Astrocyte (in vitro differentiated cells and primary cell): ENCODE measurements at regions not wholly inside any gene's neighbourhood (a gene's known extent, or its start where the extent isn't known, plus 50 kb on each side); places are given as distances from the start of the nearest gene placed in this dataset.

Experiments
- EZH2 ChIP-seq: IDR thresholded peaks from 2 replicates; pipeline ENCODE4 v1.6.1; 2012; ENCODE audit warnings: mild to moderate bottlenecking, low read length, inconsistent platforms; ENCODE audit not compliant: insufficient read depth
- TF ChIP-seq, protein P1 (sequence below): IDR thresholded peaks from 2 replicates; pipeline ENCODE4 v1.5.1; 2011; ENCODE audit warnings: low read depth, mild to moderate bottlenecking, inconsistent platforms, low read length, moderate library complexity; ENCODE audit not compliant: insufficient read depth

DNA sequence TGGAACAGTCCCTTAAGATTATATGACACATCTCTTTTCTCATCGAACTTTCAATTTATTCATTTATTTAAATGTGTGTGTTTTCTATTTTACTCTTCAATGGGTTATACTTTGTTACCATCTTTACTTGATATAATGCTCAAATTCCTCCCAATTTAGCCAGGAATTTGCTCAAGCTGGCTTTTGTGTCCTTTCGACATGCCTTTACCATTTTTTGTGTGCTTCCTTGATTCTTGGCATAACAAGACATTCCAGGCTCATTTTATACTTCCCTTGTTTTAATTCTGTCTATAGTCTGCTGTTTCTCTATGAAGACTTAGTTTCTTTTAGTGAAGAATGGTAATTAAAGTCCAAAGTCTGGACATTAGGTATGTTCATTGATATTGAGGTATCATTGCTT is 315.8 kb downstream of the AEBP2 start:
- TF ChIP-seq, protein P1, sequence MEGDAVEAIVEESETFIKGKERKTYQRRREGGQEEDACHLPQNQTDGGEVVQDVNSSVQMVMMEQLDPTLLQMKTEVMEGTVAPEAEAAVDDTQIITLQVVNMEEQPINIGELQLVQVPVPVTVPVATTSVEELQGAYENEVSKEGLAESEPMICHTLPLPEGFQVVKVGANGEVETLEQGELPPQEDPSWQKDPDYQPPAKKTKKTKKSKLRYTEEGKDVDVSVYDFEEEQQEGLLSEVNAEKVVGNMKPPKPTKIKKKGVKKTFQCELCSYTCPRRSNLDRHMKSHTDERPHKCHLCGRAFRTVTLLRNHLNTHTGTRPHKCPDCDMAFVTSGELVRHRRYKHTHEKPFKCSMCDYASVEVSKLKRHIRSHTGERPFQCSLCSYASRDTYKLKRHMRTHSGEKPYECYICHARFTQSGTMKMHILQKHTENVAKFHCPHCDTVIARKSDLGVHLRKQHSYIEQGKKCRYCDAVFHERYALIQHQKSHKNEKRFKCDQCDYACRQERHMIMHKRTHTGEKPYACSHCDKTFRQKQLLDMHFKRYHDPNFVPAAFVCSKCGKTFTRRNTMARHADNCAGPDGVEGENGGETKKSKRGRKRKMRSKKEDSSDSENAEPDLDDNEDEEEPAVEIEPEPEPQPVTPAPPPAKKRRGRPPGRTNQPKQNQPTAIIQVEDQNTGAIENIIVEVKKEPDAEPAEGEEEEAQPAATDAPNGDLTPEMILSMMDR, result no peak
- TF ChIP-seq EZH2, result no peak
